Activated T-cell treated with anti-CD3 and anti-CD28 coated beads for 24 hours (primary cell): ENCODE measurements at regions not wholly inside any gene's neighbourhood (a gene's known extent, or its start where the extent isn't known, plus 50 kb on each side); places are given as distances from the start of the nearest gene placed in this dataset.
A peak's percentile ranks its signal among the peaks of the same experiment; 100 is the strongest.

ENCODE experiments used
- DNase-seq: peaks from one replicate; pipeline ENCODE4 v3.0.0-alpha.2; 2020; ENCODE audit warnings: low read depth

- DNase-seq = no peak
Observed at GRCh38 chr22:23410411-23410810, 169.7 kb downstream of the IGLL1 start.

- no peak for DNase-seq
Observed at GRCh38 chr22:23409976-23410375, 170.1 kb downstream of the IGLL1 start.

- DNase-seq = no peak
Observed at GRCh38 chr22:23408321-23408720, 171.8 kb downstream of the IGLL1 start.

DNA sequence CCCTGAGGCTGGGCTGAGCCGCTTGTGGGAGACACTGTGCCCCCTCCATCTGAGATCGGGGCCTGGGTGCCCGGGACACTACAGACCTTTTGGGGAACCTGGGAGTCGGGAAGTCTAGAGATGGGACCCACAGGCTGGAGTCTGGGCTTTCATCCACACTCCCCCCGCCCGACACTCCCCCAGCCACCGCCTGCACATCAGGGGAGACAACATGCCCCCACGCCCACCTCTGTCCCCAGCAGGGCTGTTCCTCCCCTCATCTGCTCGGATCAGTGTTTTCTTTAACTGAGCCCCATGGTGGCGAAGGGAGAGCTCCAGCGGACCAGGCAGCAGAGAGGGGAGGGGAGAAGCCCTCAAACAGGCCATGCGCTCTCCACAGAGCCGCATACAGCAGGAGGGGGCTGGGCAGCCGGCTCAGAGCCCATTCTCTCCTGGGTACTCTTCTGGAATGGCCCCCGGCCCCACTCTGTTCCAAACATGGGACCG is 174.7 kb downstream of the IGLL1 start:
- no peak for DNase-seq

- DNase-seq = no peak
Observed at GRCh38 chr22:23404689-23405365, 175.3 kb downstream of the IGLL1 start.

- DNase-seq = no peak
Observed at GRCh38 chr22:23403720-23404688, 176.1 kb downstream of the IGLL1 start.

DNA sequence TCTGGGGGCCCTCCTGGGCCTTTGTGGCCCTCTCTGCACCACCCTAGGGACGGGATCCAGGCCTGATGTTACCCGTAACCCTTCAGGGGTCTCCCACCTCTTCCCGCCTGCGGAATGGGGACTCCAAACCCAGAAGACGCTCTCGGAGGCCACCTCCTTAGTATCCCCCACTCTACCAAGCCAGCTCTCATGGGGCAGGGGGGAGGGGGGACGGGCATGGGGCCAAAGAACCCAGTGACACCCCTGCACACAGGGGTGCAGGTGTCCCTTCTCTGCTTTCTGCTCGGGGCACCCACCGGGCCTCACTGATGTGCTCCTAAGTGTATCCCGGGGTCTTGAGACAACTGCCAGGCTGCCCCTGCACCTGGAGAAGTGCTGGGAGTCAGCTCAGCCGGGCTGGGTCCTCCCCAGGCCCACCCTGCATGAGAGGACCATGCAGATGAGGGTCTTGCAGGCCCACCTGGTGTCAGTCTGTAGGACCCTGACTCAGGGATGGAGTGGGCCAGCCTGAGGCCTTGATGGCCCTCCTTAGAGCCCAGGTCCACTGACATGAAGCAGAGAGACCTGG is 176.9 kb downstream of the IGLL1 start:
- DNase-seq = no peak

GRCh38 chr22:23402275-23403151 is 177.6 kb downstream of the IGLL1 start:
- peak; percentile 30 for DNase-seq

DNA sequence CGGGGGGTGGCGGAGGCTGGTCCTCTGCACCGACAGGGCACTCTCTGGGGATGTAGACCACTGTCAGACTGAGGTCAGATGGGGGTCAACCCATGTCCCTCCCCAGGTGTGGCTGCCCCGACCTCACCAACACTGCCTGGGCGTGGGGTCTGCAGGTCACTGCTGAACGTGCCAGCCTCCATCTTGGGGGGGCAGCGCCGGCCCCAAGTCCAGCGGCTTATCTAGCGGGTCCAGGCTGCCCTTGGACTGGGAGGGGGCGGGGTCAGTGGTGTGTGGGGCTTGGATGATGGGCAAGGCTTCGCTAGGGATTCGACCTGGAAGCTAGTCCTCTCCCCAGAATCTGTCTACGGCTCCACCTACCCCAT is 178.2 kb downstream of the IGLL1 start:
- no peak for DNase-seq

DNA sequence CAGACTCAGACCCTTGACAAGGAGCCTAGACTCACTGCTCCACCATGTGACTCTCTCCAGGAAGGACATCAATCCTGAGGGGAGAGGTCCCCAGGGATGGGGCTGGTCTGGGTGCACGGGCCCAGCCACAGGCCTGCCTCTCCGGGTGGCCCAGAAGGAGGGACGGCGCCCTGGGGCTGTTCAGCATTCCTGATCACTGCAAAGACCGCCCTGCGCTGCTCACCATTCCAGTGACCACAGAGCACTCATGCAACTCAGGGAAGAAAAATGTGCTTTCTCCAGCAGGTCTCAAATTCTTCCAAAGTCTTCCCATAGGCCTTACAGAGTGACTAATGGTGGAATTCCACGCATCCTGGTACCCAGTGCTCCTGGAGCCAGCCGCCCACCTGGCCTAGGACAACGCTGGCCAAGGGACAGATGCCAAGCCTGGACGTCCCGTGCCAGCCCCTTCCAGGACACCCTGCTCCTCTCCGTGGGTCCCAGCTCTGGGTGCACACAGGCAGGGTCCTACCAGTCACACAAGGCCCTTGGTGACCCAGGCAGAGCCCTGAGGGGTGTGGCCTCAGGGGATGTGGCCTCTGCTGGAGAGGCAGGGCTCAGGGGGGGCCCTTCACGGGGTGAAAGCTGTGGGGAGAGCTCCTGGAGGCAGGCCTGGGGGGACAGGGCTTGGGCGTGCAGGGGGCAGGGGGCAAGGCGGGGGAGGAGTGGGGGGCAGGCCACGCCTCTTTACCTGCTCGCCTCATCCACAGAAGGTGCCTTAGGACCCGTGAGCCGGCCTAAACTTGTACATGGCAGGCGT is 178.8 kb downstream of the IGLL1 start:
- no peak for DNase-seq

DNA sequence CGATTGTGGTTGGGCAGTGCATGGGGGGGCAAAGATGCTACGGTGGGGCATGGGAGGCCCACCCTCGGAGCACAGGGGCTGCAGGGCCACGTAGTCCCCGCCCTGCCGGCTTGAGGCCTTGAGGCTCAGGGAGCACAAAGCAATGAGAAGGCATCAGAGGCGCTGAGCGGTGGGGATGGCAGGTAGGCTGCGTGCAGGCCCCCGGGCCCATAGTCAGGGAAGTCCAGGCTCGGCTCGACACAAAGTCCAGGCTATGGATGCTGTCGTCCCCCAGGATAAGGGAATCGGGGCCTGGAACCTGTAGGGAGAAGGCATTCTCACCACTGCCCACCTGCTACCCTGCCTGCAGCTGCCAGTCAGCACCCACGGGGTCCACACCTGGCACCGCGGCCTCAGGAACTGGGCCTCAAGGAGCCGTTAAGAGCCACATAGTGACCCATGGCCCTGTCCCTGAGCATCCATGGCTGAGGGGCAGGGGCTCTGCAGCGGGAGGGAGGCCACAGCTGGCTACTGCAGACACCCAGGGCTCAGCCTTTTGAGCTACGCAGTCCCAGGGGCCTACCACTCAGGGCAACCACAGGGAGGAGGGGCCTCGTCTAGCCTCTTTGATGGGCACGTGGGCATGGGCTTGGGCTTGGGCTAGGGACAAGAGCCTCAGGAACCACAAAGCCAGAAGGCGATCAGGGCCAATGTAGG is 179.7 kb downstream of the IGLL1 start:
- no peak for DNase-seq

DNA sequence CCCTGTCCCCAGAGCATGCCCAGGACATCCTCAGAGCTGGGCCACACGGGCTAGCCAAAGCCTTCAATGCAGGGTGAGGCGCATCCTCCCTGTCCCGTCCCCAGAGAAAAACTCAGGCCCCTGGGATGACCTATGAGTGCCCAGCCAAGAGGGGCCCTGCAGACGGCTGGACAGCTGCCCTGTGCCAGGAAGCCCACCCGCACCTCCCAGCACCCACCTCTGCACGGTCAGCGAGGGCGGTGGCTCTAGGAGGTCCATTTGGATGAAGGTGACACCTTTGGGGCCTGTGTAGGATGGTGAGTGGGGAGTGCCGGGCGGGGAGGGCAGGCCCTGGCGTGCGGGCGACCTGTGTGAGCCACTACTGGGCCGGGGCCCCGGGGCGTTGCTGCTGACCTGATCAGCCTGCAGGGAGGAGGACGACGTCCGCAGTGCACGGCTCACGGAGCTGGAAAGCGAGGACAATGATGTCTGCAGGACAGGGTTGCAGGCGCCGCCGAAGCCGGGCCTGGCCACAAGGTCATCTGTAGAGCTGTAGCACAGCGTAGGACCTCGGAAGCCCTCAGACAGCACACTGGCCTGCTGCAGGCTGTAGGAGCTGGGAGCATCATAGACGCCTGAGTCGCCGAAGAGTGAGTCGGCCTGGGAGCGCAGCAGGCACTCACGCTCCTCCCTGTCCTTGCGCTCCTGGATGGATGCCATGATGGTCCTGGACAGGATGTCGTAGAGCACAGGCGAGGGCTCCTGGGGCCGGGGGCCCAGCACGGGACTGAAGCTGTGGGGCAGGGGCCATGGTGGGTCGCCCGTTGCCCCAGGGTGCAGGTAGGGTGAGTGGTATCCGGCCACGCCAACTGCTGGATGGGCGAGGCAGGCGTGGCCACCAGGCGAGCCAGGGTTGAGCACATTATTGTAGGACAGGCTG is 180.5 kb downstream of the IGLL1 start:
- no peak for DNase-seq

DNA sequence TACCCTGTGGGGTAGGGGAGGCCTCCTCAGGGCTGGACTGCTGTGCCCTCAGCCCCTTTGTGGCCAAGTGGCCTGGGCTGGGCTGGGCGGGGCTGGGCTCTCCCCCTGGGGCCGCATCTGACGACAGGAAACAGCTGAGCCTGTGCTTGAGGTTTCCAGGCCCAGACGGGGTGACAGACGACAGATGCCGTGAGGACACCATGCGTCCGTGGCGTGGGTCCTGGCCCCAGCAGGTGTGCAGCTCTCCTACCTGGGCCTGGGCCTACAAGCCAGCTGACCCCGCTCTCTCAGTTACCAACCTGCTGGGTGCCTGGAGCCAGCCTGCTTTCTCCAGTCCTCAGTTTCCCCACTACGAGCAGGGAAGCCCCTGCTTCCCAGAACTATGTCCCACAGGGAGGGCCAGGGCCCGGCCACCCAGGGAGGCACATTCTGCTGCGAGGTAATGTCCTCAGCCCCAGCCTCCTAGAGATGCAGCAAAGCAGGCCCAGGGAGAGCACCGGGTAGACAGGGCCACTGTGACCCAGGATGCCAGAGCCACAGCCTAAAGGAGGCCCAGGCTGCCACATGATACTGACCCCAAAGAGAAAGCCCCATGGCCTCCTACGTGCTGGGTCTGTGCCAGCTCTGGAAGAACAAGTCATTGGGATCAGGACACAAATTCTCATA is 181.3 kb downstream of the IGLL1 start:
- DNase-seq = no peak

DNA sequence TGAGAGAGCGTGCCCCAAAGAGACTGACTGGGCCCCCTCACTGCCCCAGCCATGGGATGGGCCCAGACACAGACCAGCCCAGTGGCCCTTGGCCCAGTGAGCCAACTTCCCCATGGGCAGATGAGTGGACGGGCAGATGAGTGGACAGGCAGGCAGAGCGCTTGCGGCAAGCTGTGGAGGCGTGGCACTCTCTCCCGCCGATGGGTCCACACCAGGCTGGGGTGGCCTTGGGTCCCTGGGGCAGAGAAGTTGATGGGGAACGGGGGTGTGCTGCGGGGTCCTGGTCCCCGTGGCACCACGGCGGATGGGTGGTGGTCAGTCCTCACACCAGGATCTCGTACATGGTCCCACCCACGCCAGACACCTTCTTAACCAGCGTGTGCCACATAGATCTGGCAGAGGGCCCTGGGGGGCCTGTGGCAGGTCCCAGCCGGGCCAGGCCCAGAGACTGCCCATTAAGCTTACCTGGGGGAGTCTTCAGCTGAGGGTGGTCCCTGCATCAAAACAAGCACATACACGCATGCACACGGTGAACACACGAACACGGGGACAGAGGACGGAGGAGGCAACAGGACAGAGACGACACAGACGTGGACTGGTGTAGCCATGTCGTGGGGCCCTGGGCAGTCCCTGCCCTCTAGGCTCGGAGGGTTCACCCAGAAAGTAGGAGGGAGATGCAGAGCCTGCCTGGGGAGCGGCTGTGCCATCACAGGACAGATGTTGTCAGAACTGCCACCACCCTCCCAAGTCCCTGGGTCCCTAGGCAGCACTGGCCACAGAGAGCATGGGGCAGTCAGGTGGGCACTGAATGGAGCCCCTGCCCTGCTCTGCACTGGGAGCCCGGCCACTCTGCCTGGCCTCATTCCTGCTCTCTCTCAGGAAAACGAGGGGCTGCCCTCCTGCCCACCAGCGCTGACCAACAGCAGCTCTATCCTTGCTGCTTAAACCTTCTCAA is 182.2 kb downstream of the IGLL1 start:
- no peak for DNase-seq

DNA sequence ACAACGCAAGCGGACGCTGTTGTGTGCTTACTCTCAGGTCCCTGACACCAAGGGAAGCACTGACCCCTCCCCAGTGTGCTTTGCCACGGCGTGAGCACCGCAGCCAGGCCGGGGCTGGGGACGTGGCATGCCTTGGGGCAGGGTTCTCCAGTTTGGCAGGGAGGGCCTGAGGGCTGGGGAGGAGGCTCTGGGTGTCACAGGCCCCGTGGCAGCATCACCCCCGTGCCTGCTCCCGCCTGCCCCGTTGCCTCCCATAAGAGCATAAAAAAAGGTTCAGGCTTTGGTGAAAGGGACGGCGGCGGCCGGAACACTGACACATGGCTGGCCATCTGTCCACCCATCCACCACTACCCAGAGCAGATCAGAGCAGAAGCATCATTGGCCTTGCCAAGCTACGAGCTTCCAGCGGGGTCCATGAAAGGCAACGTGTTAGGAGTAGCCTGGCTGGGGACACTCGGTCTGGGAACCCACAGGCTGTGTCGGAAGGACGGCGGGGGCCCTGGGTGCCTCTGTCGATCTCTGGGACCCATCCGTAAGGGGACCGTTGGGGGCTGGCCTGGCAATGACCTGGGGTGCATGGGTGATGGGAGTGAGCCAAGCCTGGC is 183.0 kb downstream of the IGLL1 start:
- DNase-seq = no peak

GRCh38 chr22:23396362-23397007 is 183.6 kb downstream of the IGLL1 start:
- DNase-seq = no peak
